AG04450 (cell line): ENCODE measurements at regions not wholly inside any gene's neighbourhood (a gene's known extent, or its start where the extent isn't known, plus 50 kb on each side); places are given as distances from the start of the nearest gene placed in this dataset.

Source experiments
- CTCF ChIA-PET: fragments of 300-600, 350-600 bp; formaldehyde crosslinking; extraction: SDS; loops from one replicate; lab custom pipeline; 2022; ENCODE audit warnings: antibody characterized with exemption, inconsistent platforms; lab: Charles Lee
- POLR2A ChIA-PET: fragments of 350-600 bp; formaldehyde crosslinking; extraction: SDS; loops from one replicate; lab custom pipeline; 2021; ENCODE audit warnings: antibody characterized with exemption, inconsistent platforms; lab: Yijun Ruan, JAX
- DNase-seq: peaks from one replicate; pipeline ENCODE4 v3.0.0-alpha.2; 2011; ENCODE audit warnings: low read depth, low spot score
- H3K27ac ChIP-seq: one replicate; pipeline ENCODE4 v1.5.1; 2012; ENCODE audit warnings: low read depth, low read length, control low read depth
- H3K27me3 ChIP-seq: one replicate; pipeline ENCODE4 v1.6.0; 2012; ENCODE audit warnings: low read length; ENCODE audit not compliant: control insufficient read depth, insufficient read depth
- H3K4me3 ChIP-seq: 2 replicates; pipeline ENCODE4 v1.5.1; 2011; ENCODE audit warnings: mild to moderate bottlenecking, low read depth, low read length, control low read depth
- H3K9me3 ChIP-seq: 2 replicates; pipeline ENCODE4 v1.5.1; 2012; ENCODE audit warnings: low read length; ENCODE audit not compliant: control insufficient read depth, insufficient read depth
- CTCF ChIP-seq: IDR thresholded peaks from 2 replicates; pipeline ENCODE4 v1.5.1; 2011; ENCODE audit warnings: low read depth, low read length, control low read depth, inconsistent platforms

- H3K9me3 ChIP-seq: peaks cover 6% of the 10 kb centered on the region; the same call in 1 of the 2 replicates
- H3K27ac ChIP-seq: no peak overlapping the region
- TF ChIP-seq CTCF: no peak
- no peak overlapping the region for H3K4me3 ChIP-seq
- DNase-seq: no peak
- H3K27me3 ChIP-seq: no peaks in the 10 kb centered on the region
- ChIA-PET POLR2A (no interaction called here), CTCF (no interaction called here)
These were observed 705.9 kb downstream of the CCDC85A start for GRCh38 chr2:56889738-56890137.

DNA sequence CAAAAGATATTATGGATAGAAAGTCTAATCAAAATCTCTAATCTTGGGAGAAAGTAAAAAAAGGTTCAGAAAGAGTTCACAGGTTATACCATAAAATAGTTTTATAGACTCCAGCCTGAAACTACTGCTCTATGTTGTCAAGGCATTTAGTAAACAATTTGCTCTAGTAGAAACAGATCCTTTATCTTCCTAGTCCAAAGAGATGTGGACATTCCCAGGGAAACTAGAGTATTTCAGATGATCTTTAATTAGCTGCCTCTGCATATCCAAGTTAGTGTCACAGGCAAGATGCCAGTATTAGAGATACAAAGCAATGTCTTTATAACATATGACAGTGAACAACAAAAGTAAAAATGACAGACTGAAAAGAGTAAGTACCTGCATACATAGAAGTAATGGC is 708.6 kb downstream of the CCDC85A start:
- H3K4me3 ChIP-seq: no peak overlapping the region
- no peak overlapping the region for H3K27ac ChIP-seq
- no peak for DNase-seq
- POLR2A ChIA-PET: no interaction called here
- CTCF ChIA-PET: no interaction called here
- H3K9me3 ChIP-seq: no peaks in the 10 kb centered on the region; the same call in 1 of the 2 replicates
- TF ChIP-seq CTCF: no peak
- no peaks in the 10 kb centered on the region for H3K27me3 ChIP-seq

DNA sequence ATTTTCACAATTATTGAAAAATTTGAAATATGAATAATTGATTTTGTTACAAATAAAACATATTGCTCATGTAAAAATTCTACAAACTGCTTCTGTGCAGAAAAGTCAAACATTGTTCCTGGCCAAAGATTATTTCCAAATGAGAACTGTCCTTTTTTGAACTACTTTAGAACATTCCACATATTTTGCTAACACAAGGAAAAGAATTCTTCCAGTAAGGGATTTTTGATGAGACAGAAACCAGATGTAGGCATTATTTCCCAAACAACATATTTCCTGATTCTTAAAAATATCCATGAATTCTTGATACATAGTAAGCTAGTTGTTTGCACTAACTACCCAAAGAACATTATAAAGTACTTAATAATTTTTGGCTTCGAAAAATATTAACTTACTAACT is 715.2 kb downstream of the CCDC85A start:
- H3K9me3 ChIP-seq: no peaks in the 10 kb centered on the region

GRCh38 chr2:56912490-56912889 is 728.7 kb downstream of the CCDC85A start:
- no peak overlapping the region for H3K27ac ChIP-seq
- H3K27me3 ChIP-seq: no peaks in the 10 kb centered on the region
- TF ChIP-seq CTCF: no peak

More for the DNA sequence above, 715.2 kb downstream of the CCDC85A start:
- no peak for DNase-seq
- no peak overlapping the region for H3K27ac ChIP-seq
- H3K4me3 ChIP-seq: no peak overlapping the region
- TF ChIP-seq CTCF: no peak
- ChIA-PET CTCF (no interaction called here), POLR2A (no interaction called here)
- H3K27me3 ChIP-seq: no peaks in the 10 kb centered on the region

GRCh38 chr2:56918790-56919189 is 735.0 kb downstream of the CCDC85A start:
- ChIA-PET CTCF (no interaction called here), POLR2A (no interaction called here)
- Histone ChIP-seq H3K27ac (no peak overlapping the region), H3K9me3 (no peaks in the 10 kb centered on the region), H3K4me3 (no peak overlapping the region), H3K27me3 (no peaks in the 10 kb centered on the region)
- no peak for DNase-seq
- TF ChIP-seq CTCF: no peak

More at GRCh38 chr2:56912490-56912889, 728.7 kb downstream of the CCDC85A start:
- H3K9me3 ChIP-seq: no peaks in the 10 kb centered on the region
- ChIA-PET CTCF (no interaction called here), POLR2A (no interaction called here)
- no peak for DNase-seq
- no peak overlapping the region for H3K4me3 ChIP-seq
